IMR-90 (cell line): ENCODE measurements at regions not wholly inside any gene's neighbourhood (a gene's known extent, or its start where the extent isn't known, plus 50 kb on each side); places are given as distances from the start of the nearest gene placed in this dataset.

Experiments
- BHLHE40 ChIP-seq: fragments of 150-350 bp; IDR thresholded peaks from 2 replicates; pipeline ENCODE4 v1.6.1; 2016; ENCODE audit warnings: mild to moderate bottlenecking, low read depth, low read length
- CEBPB ChIP-seq: IDR thresholded peaks from 2 replicates; pipeline ENCODE4 v1.6.1; 2012; ENCODE audit warnings: low read depth, low read length, improper control_type of control experiment
- FOS ChIP-seq: fragments of 150-350 bp; IDR thresholded peaks from 2 replicates; pipeline ENCODE4 v1.6.1; 2016; ENCODE audit warnings: low read depth, low read length
- MAFK ChIP-seq: IDR thresholded peaks from 2 replicates; pipeline ENCODE4 v1.6.1; 2012; ENCODE audit warnings: low read depth, low read length, improper control_type of control experiment
- MAZ ChIP-seq: IDR thresholded peaks from 2 replicates; pipeline ENCODE4 v1.6.1; 2012; ENCODE audit warnings: low read depth, mild to moderate bottlenecking, low read length, improper control_type of control experiment, moderate library complexity, borderline replicate concordance
- NFE2L2 ChIP-seq: fragments of 150-350 bp; IDR thresholded peaks from 2 replicates; pipeline ENCODE4 v1.6.1; 2016; ENCODE audit warnings: low read depth, mild to moderate bottlenecking, low read length
- POLR2A ChIP-seq: IDR thresholded peaks from 2 replicates; pipeline ENCODE4 v1.6.1; 2012; ENCODE audit warnings: mild to moderate bottlenecking, low read depth, low read length
- RAD21 ChIP-seq: IDR thresholded peaks from 2 replicates; pipeline ENCODE4 v1.6.1; 2012; ENCODE audit warnings: low read length, improper control_type of control experiment
- RCOR1 ChIP-seq: IDR thresholded peaks from 2 replicates; pipeline ENCODE4 v1.6.1; 2012; ENCODE audit warnings: mild to moderate bottlenecking, low read length, improper control_type of control experiment; ENCODE audit not compliant: insufficient replicate concordance
- RFX5 ChIP-seq: IDR thresholded peaks from 2 replicates; pipeline ENCODE4 v1.8.0; 2012; ENCODE audit warnings: low read depth, mild to moderate bottlenecking, low read length, moderate library complexity
- TF ChIP-seq, protein P1 (sequence below): fragments of 150-350 bp; IDR thresholded peaks from 2 replicates; pipeline ENCODE4 v1.6.1; 2017; ENCODE audit warnings: mild to moderate bottlenecking, antibody characterized with exemption, low read length, low read depth
- TF ChIP-seq, protein P2 (sequence below): conservative IDR thresholded peaks from 2 replicates; pipeline ENCODE4 v1.5.1; 2012; ENCODE audit warnings: mild to moderate bottlenecking, low read depth, low read length, improper control_type of control experiment

DNA sequence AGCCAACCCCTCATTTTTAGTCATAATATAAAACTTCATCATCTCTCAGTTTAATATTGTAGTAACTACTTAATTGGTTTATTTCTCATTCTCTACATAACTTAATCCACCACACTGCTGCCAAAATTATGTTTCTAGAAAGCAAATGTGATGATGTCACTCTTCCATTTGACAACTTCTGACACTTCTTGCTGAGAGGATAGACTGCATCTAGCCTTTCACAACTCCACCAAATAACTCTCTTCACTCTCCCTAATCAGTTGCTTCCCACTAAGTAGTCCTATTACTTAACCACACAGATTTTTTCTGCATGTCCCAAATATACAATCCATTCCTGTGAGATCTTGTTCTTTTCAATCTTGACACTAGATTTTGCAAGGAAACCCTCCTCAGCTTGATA lies 951.3 kb downstream of the EPHA7 start:
- TF ChIP-seq, protein P1, sequence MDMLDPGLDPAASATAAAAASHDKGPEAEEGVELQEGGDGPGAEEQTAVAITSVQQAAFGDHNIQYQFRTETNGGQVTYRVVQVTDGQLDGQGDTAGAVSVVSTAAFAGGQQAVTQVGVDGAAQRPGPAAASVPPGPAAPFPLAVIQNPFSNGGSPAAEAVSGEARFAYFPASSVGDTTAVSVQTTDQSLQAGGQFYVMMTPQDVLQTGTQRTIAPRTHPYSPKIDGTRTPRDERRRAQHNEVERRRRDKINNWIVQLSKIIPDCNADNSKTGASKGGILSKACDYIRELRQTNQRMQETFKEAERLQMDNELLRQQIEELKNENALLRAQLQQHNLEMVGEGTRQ, result no peak
- TF ChIP-seq RAD21 (no peak), RCOR1 (no peak), MAFK (no peak), POLR2A (no peak), BHLHE40 (no peak), CEBPB (no peak), FOS (no peak), MAZ (no peak), RFX5 (no peak), NFE2L2 (no peak)
- TF ChIP-seq, protein P2, sequence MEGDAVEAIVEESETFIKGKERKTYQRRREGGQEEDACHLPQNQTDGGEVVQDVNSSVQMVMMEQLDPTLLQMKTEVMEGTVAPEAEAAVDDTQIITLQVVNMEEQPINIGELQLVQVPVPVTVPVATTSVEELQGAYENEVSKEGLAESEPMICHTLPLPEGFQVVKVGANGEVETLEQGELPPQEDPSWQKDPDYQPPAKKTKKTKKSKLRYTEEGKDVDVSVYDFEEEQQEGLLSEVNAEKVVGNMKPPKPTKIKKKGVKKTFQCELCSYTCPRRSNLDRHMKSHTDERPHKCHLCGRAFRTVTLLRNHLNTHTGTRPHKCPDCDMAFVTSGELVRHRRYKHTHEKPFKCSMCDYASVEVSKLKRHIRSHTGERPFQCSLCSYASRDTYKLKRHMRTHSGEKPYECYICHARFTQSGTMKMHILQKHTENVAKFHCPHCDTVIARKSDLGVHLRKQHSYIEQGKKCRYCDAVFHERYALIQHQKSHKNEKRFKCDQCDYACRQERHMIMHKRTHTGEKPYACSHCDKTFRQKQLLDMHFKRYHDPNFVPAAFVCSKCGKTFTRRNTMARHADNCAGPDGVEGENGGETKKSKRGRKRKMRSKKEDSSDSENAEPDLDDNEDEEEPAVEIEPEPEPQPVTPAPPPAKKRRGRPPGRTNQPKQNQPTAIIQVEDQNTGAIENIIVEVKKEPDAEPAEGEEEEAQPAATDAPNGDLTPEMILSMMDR, result no peak
